CD4-positive, alpha-beta T cell treated with Interleukin-10 for 1 hour (primary cell): ENCODE measurements at regions not wholly inside any gene's neighbourhood (a gene's known extent, or its start where the extent isn't known, plus 50 kb on each side); places are given as distances from the start of the nearest gene placed in this dataset.

Experiments used
- DNase-seq: peaks from one replicate; pipeline ENCODE4 v3.0.0-alpha.2; 2020

GRCh38 chr5:73256012-73256411, 83.0 kb downstream of the TMEM174 start:
- DNase-seq: no peak

GRCh38 chr5:73254642-73255041, 81.6 kb downstream of the TMEM174 start:
- DNase-seq: no peak

- DNase-seq: no peak
Observed at GRCh38 chr5:73253047-73253660, 80.2 kb downstream of the TMEM174 start.

GRCh38 chr5:73250645-73251044, 77.7 kb downstream of the TMEM174 start:
- no peak for DNase-seq

- DNase-seq: no peak
Observed at GRCh38 chr5:73242735-73243134, 69.7 kb downstream of the TMEM174 start.

- no peak for DNase-seq
Observed at GRCh38 chr5:73238873-73239272, 65.9 kb downstream of the TMEM174 start.

GRCh38 chr5:73236541-73237128, 63.6 kb downstream of the TMEM174 start:
- DNase-seq: no peak

GRCh38 chr5:73234204-73234555, 61.2 kb downstream of the TMEM174 start:
- no peak for DNase-seq

GRCh38 chr5:73233461-73234203, 60.6 kb downstream of the TMEM174 start:
- no peak for DNase-seq

- no peak for DNase-seq
Observed at GRCh38 chr5:73233053-73233460, 60.1 kb downstream of the TMEM174 start.

- DNase-seq: no peak
Observed at GRCh38 chr5:73232266-73233041, 59.5 kb downstream of the TMEM174 start.

GRCh38 chr5:73231246-73231778, 58.3 kb downstream of the TMEM174 start:
- DNase-seq: no peak

- DNase-seq: no peak
Observed at GRCh38 chr5:73230264-73231245, 57.6 kb downstream of the TMEM174 start.

- no peak for DNase-seq
Observed at GRCh38 chr5:73229271-73229670, 56.3 kb downstream of the TMEM174 start.

- DNase-seq: no peak
Observed at GRCh38 chr5:73228052-73228451, 55.1 kb downstream of the TMEM174 start.
